ENCODE measurements at regions not wholly inside any gene's neighbourhood (a gene's known extent, or its start where the extent isn't known, plus 50 kb on each side); places are given as distances from the start of the nearest gene placed in this dataset.

GRCh38 chr2:39867268-39867667, 88.2 kb upstream of the THUMPD2 start:
- DNase-seq (ENCODE audit: low read depth in 1 of 2, low spot score in 2 of 2) (no peak), FAIRE-seq (no peak)
- H4K20me1 ChIP-seq (replicated peaks in 1 of 2; ENCODE audit: control insufficient read depth in 1 of 2, insufficient read depth in 2 of 2, low read length in 2 of 2), result no peaks in the 10 kb centered on the region
- H3K56ac ChIP-seq (replicated peaks; ENCODE audit: insufficient read length, low read depth, low read length), result no peak overlapping the region
- H3K23me2 ChIP-seq (ENCODE audit: low read depth, low read length), result no peaks in the 10 kb centered on the region
- no peak overlapping the region for H3K18ac ChIP-seq (ENCODE audit: extremely low read depth, low read length)
- H2BK120ac ChIP-seq (replicated peaks; ENCODE audit: low read depth, low read length), result no peak overlapping the region
- H4K5ac ChIP-seq (ENCODE audit: insufficient read length, low read depth, low read length), result no peak overlapping the region
- no peak overlapping the region for H3K4me3 ChIP-seq (ENCODE audit: extremely low read depth in 1 of 4, insufficient read depth in 2 of 4, low read depth in 3 of 4, low read length in 4 of 4)
- H3K27me3 ChIP-seq (replicated peaks in 1 of 4; ENCODE audit: control insufficient read depth in 3 of 4, extremely low read depth in 1 of 4, insufficient read depth in 3 of 4, low read length in 3 of 4), result no peaks in the 10 kb centered on the region
- no peaks in the 10 kb centered on the region for H3K4me1 ChIP-seq (replicated peaks in 1 of 4; ENCODE audit: control insufficient read depth in 3 of 4, insufficient read depth in 4 of 4, low read length in 3 of 4)
- no peaks in the 10 kb centered on the region for H3K36me3 ChIP-seq (ENCODE audit: control insufficient read depth in 2 of 4, insufficient read depth in 4 of 4, low read length in 3 of 4)
- H2AFZ ChIP-seq (ENCODE audit: low read length), result no peak overlapping the region
- H3K4me2 ChIP-seq (ENCODE audit: insufficient read depth in 1 of 2, low read depth in 2 of 2, low read length in 2 of 2), result no peak overlapping the region
- no peak overlapping the region for H2AK5ac ChIP-seq (ENCODE audit: low read depth, low read length)
- H3K9ac ChIP-seq (replicated peaks in 1 of 4; ENCODE audit: extremely low read depth in 1 of 4, low read depth in 3 of 4, low read length in 3 of 4), result no peak overlapping the region
- no peak overlapping the region for H2BK12ac ChIP-seq (ENCODE audit: low read depth, low read length)
- no peak overlapping the region for H2BK20ac ChIP-seq (ENCODE audit: low read length)
- POLR2A ChIA-PET (ENCODE audit: partially characterized antibody), result no interaction called here
- 87% methylated on average over 5 of the region's 5 CpGs; no CpG with 5 or more reads in 1 of the 2 experiments for WGBS, 2 experiments (ENCODE audit: extremely low coverage in 1 of 2, insufficient coverage in 1 of 2, insufficient read length in 1 of 2, insufficient replicate concordance in 2 of 2, low coverage in 1 of 2, low lambda C conversion rate in 2 of 2, missing lambda C conversion rate in 1 of 2)
- H3K23ac ChIP-seq (ENCODE audit: insufficient read length), result no peak overlapping the region
- H3K4ac ChIP-seq (replicated peaks; ENCODE audit: insufficient read length, low read depth, low read length), result no peak overlapping the region
- no peak overlapping the region for H3K14ac ChIP-seq (ENCODE audit: insufficient read length)
- H3K79me1 ChIP-seq (ENCODE audit: low read depth, low read length), result no peaks in the 10 kb centered on the region
- TF ChIP-seq KDM5A (IDR thresholded peaks at IDR 0.05; ENCODE audit: low read length) (no peak), ASH2L (IDR thresholded peaks at IDR 0.05; ENCODE audit: low read length) (no peak)
- H4K91ac ChIP-seq (replicated peaks; ENCODE audit: insufficient read length, low read length), result no peak overlapping the region
- H3K27ac ChIP-seq (ENCODE audit: low read depth, low read length), result no peak overlapping the region
- H4K8ac ChIP-seq (ENCODE audit: extremely low read depth, insufficient read depth, low read length), result no peak overlapping the region
- H2BK15ac ChIP-seq (ENCODE audit: low read length), result no peak overlapping the region
- H3K79me2 ChIP-seq (ENCODE audit: control insufficient read depth in 1 of 2, insufficient read depth in 2 of 2, low read length in 2 of 2), result no peaks in the 10 kb centered on the region
- no peak overlapping the region for H2BK5ac ChIP-seq (ENCODE audit: low read depth, low read length)
- CTCF ChIA-PET (ENCODE audit: partially characterized antibody), result interaction anchor here (0.5 to 1.3 kb wide), 3 partner anchors 12 to 1168 kb away, joined by 4 to 6 read pairs (median 5); no protein-coding TSS in a partner anchor
- peaks cover 4% of the 10 kb centered on the region in 2 experiments; a peak in 1 of 4 replicates for H3K9me3 ChIP-seq (ENCODE audit: insufficient read depth in 2 of 2, low read depth in 1 of 2, low read length in 1 of 2)

Data from H1 (cell line).